Transverse colon (tissue), 4 donors: ENCODE measurements at regions not wholly inside any gene's neighbourhood (a gene's known extent, or its start where the extent isn't known, plus 50 kb on each side); places are given as distances from the start of the nearest gene placed in this dataset.

Source experiments
- DNase-seq: peaks from one replicate; pipeline ENCODE4 v3.0.0-alpha.2; 2019
- H3K27ac ChIP-seq, 4 donors: fragments of 200-600 bp; sonication (generic); 2 replicates each; pipeline ENCODE4 v1.5.1; 2016 to 2018; ENCODE audit warnings: inconsistent platforms in 4 of 4
- H3K27me3 ChIP-seq: fragments of 200-600 bp; sonication (generic); 2 replicates; pipeline ENCODE4 v1.5.1; 2017; ENCODE audit warnings: inconsistent platforms
- H3K36me3 ChIP-seq, 4 donors: fragments of 200-600 bp; sonication (generic); 2 replicates each; pipeline ENCODE4 v1.5.1; 2017 to 2019; ENCODE audit warnings: inconsistent platforms in 4 of 4
- H3K4me1 ChIP-seq, 4 donors: fragments of 200-600 bp; sonication (generic); 2 replicates each; pipeline ENCODE4 v1.5.1; 2017 to 2020; ENCODE audit warnings: inconsistent platforms in 4 of 4
- H3K4me3 ChIP-seq, 4 donors: fragments of 200-600 bp; sonication (generic); 1 replicate in 1 of 4; 2 replicates in 3 of 4; pipeline versions ENCODE4 v1.5.1 to v1.6.1; 2017 to 2019; ENCODE audit warnings: inconsistent platforms in 4 of 4
- H3K9me3 ChIP-seq, 2 donors: fragments of 200-600 bp; sonication (generic); 2 replicates each; pipeline ENCODE4 v1.5.1; 2017 to 2019; ENCODE audit warnings: inconsistent platforms in 2 of 2
- CTCF ChIP-seq, 5 experiments: fragments of 200-600 bp in 3 of 5; fragments of 450-650 bp in 2 of 5; sonication (generic) in 3 of 5; IDR thresholded peaks; 1 replicate in 2 of 5; 2 replicates in 3 of 5; pipeline ENCODE4 v1.5.1; 2016 to 2017; ENCODE audit warnings: antibody characterized with exemption in 5 of 5, inconsistent platforms in 3 of 5, mild to moderate bottlenecking in 2 of 5, moderate library complexity in 1 of 5
- EP300 ChIP-seq: sonication (generic); formaldehyde crosslinking; IDR thresholded peaks from one replicate; pipeline ENCODE4 v1.6.1; 2017; ENCODE audit warnings: antibody characterized with exemption, low read depth
- POLR2A ChIP-seq: fragments of 450-650 bp; IDR thresholded peaks from one replicate; pipeline ENCODE4 v1.6.1; 2016; ENCODE audit warnings: antibody characterized with exemption, mild to moderate bottlenecking, moderate library complexity
- POLR2AphosphoS5 ChIP-seq, 3 donors: sonication (generic); formaldehyde crosslinking; IDR thresholded peaks; one replicate each; pipeline ENCODE4 v1.6.1; 2016; ENCODE audit warnings: antibody characterized with exemption in 3 of 3
- WGBS, 2 donors: methylation state at CpG; one replicate each; pipeline ENCODE4 v1.1.5; 2018; ENCODE audit warnings: low coverage in 1 of 2; 5-methylcytosine and 5-hydroxymethylcytosine counted together
- in situ Hi-C, 4 donors: fragments of 200-750 bp; cut with MboI; loops; one replicate each; pipeline versions ENCODE4 v1.15.0 to v1.15.1; 2017; ENCODE audit warnings: low sequenced_read_pairs in 3 of 4, low pct_ligation_motif_present in 1 of 4, low pct_unique_long_range_greater_than_20kb in 1 of 4
- intact Hi-C: fragments of 100-400 bp; cut with DNase I; formaldehyde crosslinking; loops from one replicate; pipeline ENCODE4 v1.15.1; 2023; ENCODE audit warnings: low total_unique reads

- Histone ChIP-seq H3K36me3 (no peaks in the 10 kb centered on the region), H3K9me3 (no peaks in the 10 kb centered on the region), H3K27ac (no peak overlapping the region), H3K4me1 (peaks cover 14 to 22% (median 18%) of the 10 kb centered on the region in 4 donors), H3K4me3 (no peak overlapping the region), H3K27me3 (no peaks in the 10 kb centered on the region)
- intact Hi-C loops: loop anchor here (1.0 kb wide), 1 partner anchor 16 kb away; no protein-coding TSS in a partner anchor
- in situ Hi-C loops: no loop called here
- DNase-seq: no peak
- 72% methylated on average over 1 of the region's 1 CpG; no CpG with 5 or more reads in 1 of the 2 donors for WGBS, 2 donors
- TF ChIP-seq EP300 (no peak), POLR2AphosphoS5 (IDR thresholded peaks at IDR 0.05) (no peak), POLR2A (no peak), CTCF (IDR thresholded peaks at IDR 0.05) (no peak)
Measured at GRCh38 chr4:128601991-128602695, 207.4 kb upstream of the JADE1 start.

GRCh38 chr4:128600996-128601871 lies 208.3 kb upstream of the JADE1 start:
- peak; percentile 65 for DNase-seq
- Histone ChIP-seq H3K4me1 (peaks cover 14 to 22% (median 18%) of the 10 kb centered on the region in 4 donors), H3K9me3 (no peaks in the 10 kb centered on the region), H3K27me3 (no peaks in the 10 kb centered on the region), H3K36me3 (no peaks in the 10 kb centered on the region), H3K4me3 (no peak overlapping the region), H3K27ac (peak overlapping the region; percentile 14 to 22 (median 17))
- TF ChIP-seq CTCF (IDR thresholded peaks at IDR 0.05) (no peak), POLR2AphosphoS5 (IDR thresholded peaks at IDR 0.05) (peak in 1 of 3 donors; percentile 58)
- intact Hi-C loops (loop anchor here (1.0 kb wide), 1 partner anchor 17 kb away; no protein-coding TSS in a partner anchor), in situ Hi-C loops (no loop called here)
- WGBS, 2 donors: 47% methylated on average over 14 of the region's 14 CpGs; no CpG with 5 or more reads in 1 of the 2 donors

- H3K36me3 ChIP-seq: no peaks in the 10 kb centered on the region
- no peaks in the 10 kb centered on the region for H3K9me3 ChIP-seq
- TF ChIP-seq POLR2A (no peak), CTCF (IDR thresholded peaks at IDR 0.05) (no peak), POLR2AphosphoS5 (IDR thresholded peaks at IDR 0.05) (no peak), EP300 (no peak)
- intact Hi-C loops (no loop called here), in situ Hi-C loops (no loop called here)
- peak overlapping the region in 3 of 4 donors; percentile 14 to 22 (median 20) for H3K27ac ChIP-seq
- no peaks in the 10 kb centered on the region for H3K27me3 ChIP-seq
- 44 to 71% methylated on average over 2 to 3 of the region's 3 CpGs for WGBS, 2 donors
- no peak for DNase-seq
- H3K4me1 ChIP-seq: peaks cover 14 to 22% (median 18%) of the 10 kb centered on the region in 4 donors
- H3K4me3 ChIP-seq: no peak overlapping the region
Measured at GRCh38 chr4:128600410-128600809, 209.1 kb upstream of the JADE1 start.

- intact Hi-C loops: no loop called here
- TF ChIP-seq CTCF (IDR thresholded peaks at IDR 0.05): no peak
- 76 to 78% methylated on average over 3 of the region's 3 CpGs for WGBS, 2 donors
- Histone ChIP-seq H3K4me1 (peaks cover 14 to 22% (median 18%) of the 10 kb centered on the region in 4 donors), H3K36me3 (no peaks in the 10 kb centered on the region), H3K27me3 (no peaks in the 10 kb centered on the region), H3K27ac (no peak overlapping the region), H3K9me3 (peaks cover 0 to 3% of the 10 kb centered on the region in 2 donors), H3K4me3 (no peak overlapping the region)
- in situ Hi-C loops: loop anchor here in 1 of 4 donors (25.0 kb wide), 1 partner anchor 215 kb away; the partner anchor contains the start of gene JADE1
- DNase-seq: no peak
Measured at GRCh38 chr4:128597500-128597899, 212.0 kb upstream of the JADE1 start.
